Upper lobe of left lung (tissue), 6 donors: ENCODE measurements at regions not wholly inside any gene's neighbourhood (a gene's known extent, or its start where the extent isn't known, plus 50 kb on each side); places are given as distances from the start of the nearest gene placed in this dataset.
"Not testable (repeated sequence)": the region's sequence is repeated elsewhere in the genome, so short reads cannot be mapped to it uniquely, and the experiment has no call there.

ENCODE experiments used
- ATAC-seq, 2 donors: fragments of 200-7000 bp; cut with Tn5 transposase; one replicate each; pipeline ENCODE4 v1.9.1; 2022; ENCODE audit warnings: mild to moderate bottlenecking in 2 of 2, moderate library complexity in 2 of 2; ENCODE audit not compliant: low FRiP score in 2 of 2
- DNase-seq, 2 donors: peaks; one replicate each; pipeline ENCODE4 v3.0.0-alpha.2; 2019 to 2020
- H3K27ac ChIP-seq, 4 donors: fragments of 200-600 bp; sonication (generic); one replicate each; pipeline ENCODE4 v1.5.1; 2016 to 2019
- H3K27me3 ChIP-seq, 4 donors: fragments of 200-600 bp; sonication (generic); one replicate each; pipeline ENCODE4 v1.5.1; 2017 to 2019
- H3K36me3 ChIP-seq, 4 donors: fragments of 200-600 bp; sonication (generic); one replicate each; pipeline ENCODE4 v1.5.1; 2016 to 2019
- H3K4me1 ChIP-seq, 4 donors: fragments of 200-600 bp; sonication (generic); one replicate each; pipeline ENCODE4 v1.5.1; 2018 to 2019
- H3K4me3 ChIP-seq, 4 donors: fragments of 200-600 bp; sonication (generic); one replicate each; pipeline ENCODE4 v1.5.1; 2017 to 2019; ENCODE audit warnings: mild to moderate bottlenecking in 2 of 4, moderate library complexity in 1 of 4
- H3K9me3 ChIP-seq, 4 donors: fragments of 200-600 bp; sonication (generic); one replicate each; pipeline ENCODE4 v1.5.1; 2018 to 2019
- CTCF ChIP-seq, 6 experiments: fragments of 450-650 bp in 4 of 6; fragments of 200-600 bp in 2 of 6; sonication (generic) in 2 of 6; IDR thresholded peaks; one replicate each; pipeline ENCODE4 v1.5.1; 2016 to 2019; ENCODE audit warnings: antibody characterized with exemption in 6 of 6
- EP300 ChIP-seq, 4 donors: sonication (generic); formaldehyde crosslinking; IDR thresholded peaks; one replicate each; pipeline ENCODE4 v1.5.1; 2017; ENCODE audit warnings: antibody characterized with exemption in 4 of 4, control low read depth in 2 of 4
- POLR2A ChIP-seq, 4 donors: fragments of 450-650 bp; IDR thresholded peaks; one replicate each; pipeline ENCODE4 v1.5.1; 2016 to 2017; ENCODE audit warnings: antibody characterized with exemption in 4 of 4, mild to moderate bottlenecking in 2 of 4
- POLR2AphosphoS5 ChIP-seq, 2 donors: sonication (generic); formaldehyde crosslinking; IDR thresholded peaks; one replicate each; pipeline ENCODE4 v1.5.1; 2017; ENCODE audit warnings: antibody characterized with exemption in 2 of 2
- WGBS, 2 donors: methylation state at CpG; one replicate each; pipeline ENCODE4 v1.1.5; 2017 to 2018; 5-methylcytosine and 5-hydroxymethylcytosine counted together
- donor health status: DM: no; HTN: no; CAD: no; lungs with moderate emphysema.
- donor health status: DM: no; HTN: yes; CAD: no; lungs with severe emphysema.

GRCh38 chr12:39675263-39675662, 55.7 kb upstream of the ABCD2 start:
- no peaks in the 10 kb centered on the region for H3K4me1 ChIP-seq
- H3K27ac ChIP-seq: no peak overlapping the region
- TF ChIP-seq POLR2A (IDR thresholded peaks at IDR 0.05) (no peak), POLR2AphosphoS5 (IDR thresholded peaks at IDR 0.05) (no peak), CTCF (IDR thresholded peaks at IDR 0.05) (no peak), EP300 (IDR thresholded peaks at IDR 0.05) (no peak)
- WGBS, 2 donors: 83 to 93% methylated on average over 1 of the region's 1 CpG
- DNase-seq: no peak
- no peaks in the 10 kb centered on the region for H3K27me3 ChIP-seq
- no peak overlapping the region for H3K4me3 ChIP-seq
- no peak for ATAC-seq
- no peaks in the 10 kb centered on the region for H3K36me3 ChIP-seq
- no peaks in the 10 kb centered on the region for H3K9me3 ChIP-seq

GRCh38 chr12:39672976-39673375, 53.4 kb upstream of the ABCD2 start:
- no peak for TF ChIP-seq POLR2AphosphoS5 (IDR thresholded peaks at IDR 0.05)
- TF ChIP-seq EP300 (IDR thresholded peaks at IDR 0.05): no peak
- Histone ChIP-seq H3K27ac (no peak overlapping the region), H3K9me3 (no peaks in the 10 kb centered on the region), H3K36me3 (no peaks in the 10 kb centered on the region), H3K4me3 (no peak overlapping the region), H3K27me3 (no peaks in the 10 kb centered on the region), H3K4me1 (no peaks in the 10 kb centered on the region)
- 69 to 74% methylated on average over 1 of the region's 1 CpG for WGBS, 2 donors
- DNase-seq: no peak
- no peak for ATAC-seq

- no peaks in the 10 kb centered on the region for H3K27me3 ChIP-seq
- ATAC-seq (peak; percentile 31 to 73), DNase-seq (peak in 1 of 2 donors; percentile 10)
- 94 to 96% methylated on average over 4 to 5 of the region's 5 CpGs for WGBS, 2 donors
- H3K27ac ChIP-seq: no peak overlapping the region
- no peaks in the 10 kb centered on the region for H3K36me3 ChIP-seq
- no peak overlapping the region for H3K4me3 ChIP-seq
- TF ChIP-seq EP300 (IDR thresholded peaks at IDR 0.05): no peak
- TF ChIP-seq CTCF (IDR thresholded peaks at IDR 0.05): no peak
- no peak for TF ChIP-seq POLR2AphosphoS5 (IDR thresholded peaks at IDR 0.05)
- TF ChIP-seq POLR2A (IDR thresholded peaks at IDR 0.05): no peak
- H3K4me1 ChIP-seq: no peaks in the 10 kb centered on the region
- no peaks in the 10 kb centered on the region for H3K9me3 ChIP-seq
Observed at GRCh38 chr12:39671898-39672875, 52.6 kb upstream of the ABCD2 start.

- H3K4me1 ChIP-seq, H3K36me3 ChIP-seq, ATAC-seq, H3K9me3 ChIP-seq, H3K27ac ChIP-seq, H3K4me3 ChIP-seq, H3K27me3 ChIP-seq: not testable (repeated sequence)
- 32 to 40% methylated on average over 3 to 7 of the region's 7 CpGs for WGBS, 2 donors
- DNase-seq: peak in 1 of 2 donors; percentile 55
Observed at GRCh38 chr12:39669539-39669938, 49.9 kb upstream of the ABCD2 start.
